GM18868 (cell line): ENCODE measurements at regions not wholly inside any gene's neighbourhood (a gene's known extent, or its start where the extent isn't known, plus 50 kb on each side); places are given as distances from the start of the nearest gene placed in this dataset.
"Not testable (repeated sequence)": the region's sequence is repeated elsewhere in the genome, so short reads cannot be mapped to it uniquely, and the experiment has no call there.

Source experiments
- ATAC-seq: cut with Tn5 transposase; IDR thresholded peaks from one replicate; pipeline ENCODE4 v1.9.1; 2021; ENCODE audit warnings: mild to moderate bottlenecking, moderate library complexity; ENCODE audit not compliant: unreplicated experiment

- ATAC-seq = not testable (repeated sequence)
Observed at GRCh38 chr19:28545397-28545796, 667.6 kb downstream of the UQCRFS1 start.

DNA sequence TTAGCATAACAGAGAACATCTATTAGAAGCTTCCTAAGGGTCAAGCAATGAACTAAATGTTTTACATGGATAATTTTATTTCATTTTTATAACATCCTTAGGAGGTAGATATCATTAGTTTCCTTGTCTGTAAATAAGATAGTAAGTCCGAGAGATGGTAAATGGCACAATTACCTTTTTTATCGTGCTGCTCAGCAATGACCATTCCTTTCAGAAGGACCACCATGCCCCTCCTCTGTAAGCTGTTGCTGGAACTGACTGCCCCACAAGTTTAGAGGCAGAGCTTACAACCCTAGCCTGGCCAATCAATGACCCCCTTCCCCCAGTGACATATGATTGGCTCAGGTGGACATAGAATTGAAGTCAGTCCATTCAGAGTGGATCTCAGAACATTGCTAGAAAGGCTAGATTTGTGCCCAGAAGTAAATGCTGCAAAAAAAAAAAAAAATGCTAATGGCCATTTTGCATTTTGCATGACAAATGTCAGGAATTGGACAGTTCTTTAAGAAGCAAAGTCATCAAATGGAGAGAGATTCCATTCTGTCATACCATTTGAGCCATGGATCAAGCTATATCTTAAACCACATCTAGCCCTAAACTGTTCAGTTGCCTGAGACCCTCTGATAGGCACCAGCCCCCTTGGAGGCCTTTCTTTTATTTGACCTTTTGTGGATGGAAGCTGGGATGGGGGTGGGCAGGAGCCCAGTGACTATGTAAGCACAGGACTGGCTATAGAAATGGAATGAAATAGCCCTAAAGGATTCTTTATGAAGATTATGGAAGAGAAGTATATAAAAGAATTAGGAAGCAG lies 668.3 kb downstream of the UQCRFS1 start:
- no peak for ATAC-seq

- ATAC-seq = no peak
Observed at GRCh38 chr19:28543244-28543776, 669.6 kb downstream of the UQCRFS1 start.

DNA sequence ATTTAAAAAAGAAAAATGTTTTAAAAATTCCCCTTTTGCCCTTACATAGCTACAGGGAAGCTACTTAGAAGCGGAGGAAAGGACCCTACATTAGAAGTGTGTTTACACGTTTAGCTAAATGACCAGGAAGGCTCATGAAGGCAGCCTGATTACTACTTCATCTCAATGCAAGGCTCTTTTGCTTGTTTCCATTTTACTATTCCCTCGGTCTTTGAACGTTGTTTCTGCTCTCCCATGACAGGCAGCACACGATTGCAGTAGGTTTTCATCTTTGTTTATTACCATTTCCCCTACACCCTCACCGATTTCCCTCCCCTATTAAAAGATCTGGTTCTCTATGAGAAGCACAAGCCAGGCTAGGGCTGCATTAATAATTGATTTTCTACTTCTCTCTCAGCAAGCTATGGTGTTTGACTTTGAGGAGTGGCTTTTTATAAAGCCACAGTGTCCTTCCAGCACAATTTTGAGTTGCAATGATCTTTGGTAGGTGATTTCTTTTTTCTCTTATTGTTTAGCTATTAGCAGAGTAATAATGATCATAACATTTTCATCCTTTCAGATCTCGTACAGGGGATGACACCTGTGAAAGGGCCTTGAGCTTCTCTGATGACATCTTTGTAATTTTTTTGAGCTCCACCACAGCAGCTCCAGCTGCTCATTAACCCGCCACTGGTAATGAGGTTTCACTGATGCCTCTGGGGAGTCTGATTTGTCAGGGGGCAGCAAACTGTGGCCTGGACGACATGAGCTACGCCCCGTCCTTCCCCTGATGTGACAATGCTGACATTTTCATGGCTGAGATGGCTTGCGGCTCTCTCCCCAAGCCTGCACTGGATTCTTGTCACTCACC lies 670.3 kb downstream of the UQCRFS1 start:
- no peak for ATAC-seq

DNA sequence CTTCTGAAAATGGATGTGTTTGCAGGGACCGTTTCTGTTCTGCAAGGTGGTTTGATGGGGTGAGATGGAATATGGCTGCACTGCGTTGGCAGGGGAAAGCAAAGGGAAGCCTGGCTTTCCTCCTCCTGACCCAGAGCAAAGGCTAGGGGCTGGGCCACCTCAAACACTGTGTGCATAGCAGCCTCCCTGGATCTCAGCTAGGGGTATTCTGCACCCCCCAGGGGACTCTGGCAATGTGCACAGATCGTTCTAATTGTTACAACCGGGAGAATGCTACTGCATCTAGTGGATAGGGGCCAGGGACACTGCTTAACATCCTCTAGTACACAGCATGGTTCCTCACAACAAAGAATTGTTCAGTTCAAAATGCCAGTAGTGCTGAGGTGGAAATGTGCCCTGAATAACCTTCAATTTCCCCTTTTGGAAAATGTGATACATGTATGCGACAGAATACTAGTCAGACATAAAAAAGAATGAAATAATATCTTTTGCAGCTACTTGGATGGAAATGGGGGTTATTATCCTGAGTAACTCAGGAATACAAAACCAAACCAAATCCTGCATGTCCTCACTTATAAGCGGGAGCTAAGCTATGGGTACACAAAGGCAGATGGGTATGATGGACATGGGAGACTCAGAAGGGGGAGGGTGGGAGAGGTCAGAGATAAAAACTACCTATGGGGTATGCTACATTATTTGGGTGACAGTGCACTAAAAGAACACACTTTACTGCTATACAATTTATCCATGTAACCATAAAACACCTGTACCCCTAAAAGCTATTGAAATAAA lies 671.2 kb downstream of the UQCRFS1 start:
- ATAC-seq = no peak

DNA sequence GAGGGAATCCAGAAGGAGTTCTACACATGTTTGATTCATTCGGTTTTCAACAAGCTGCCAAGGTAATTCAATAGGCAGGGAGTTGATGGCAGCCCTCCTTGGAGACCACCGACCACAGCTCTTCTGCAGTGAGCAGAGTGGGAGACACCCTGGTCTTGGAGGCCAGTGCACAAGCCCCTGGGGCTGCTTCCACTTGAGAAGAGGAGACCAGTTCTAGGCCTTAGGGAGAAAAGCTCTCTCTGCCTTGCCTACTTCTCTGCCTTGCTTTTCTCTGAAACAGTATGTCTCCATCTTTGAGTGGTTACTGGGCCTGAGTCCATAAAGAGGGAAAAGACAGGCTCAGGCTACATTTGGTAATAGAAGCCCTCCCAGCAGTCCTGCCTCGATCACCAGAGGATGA lies 671.9 kb downstream of the UQCRFS1 start:
- no peak for ATAC-seq

DNA sequence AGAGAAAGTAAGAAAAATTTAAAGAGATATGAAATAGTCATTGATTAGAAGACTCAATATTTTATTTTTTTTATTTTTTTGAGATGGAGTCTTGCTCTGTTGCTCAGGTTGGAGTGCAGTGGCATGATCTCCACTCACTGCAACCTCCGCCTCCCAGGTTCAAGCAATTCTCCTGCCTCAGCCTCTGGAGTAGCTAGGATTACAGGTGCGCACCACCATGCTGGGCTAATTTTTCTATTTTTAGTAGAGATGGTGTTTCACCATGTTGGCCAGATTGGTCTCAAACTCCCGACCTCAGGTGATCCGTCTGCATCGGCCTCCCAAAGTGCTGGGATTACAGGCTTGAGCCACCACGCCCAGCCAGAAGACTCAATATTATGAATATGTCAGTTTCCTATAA lies 672.6 kb downstream of the UQCRFS1 start:
- ATAC-seq = not testable (repeated sequence)

GRCh38 chr19:28539759-28540158 lies 673.2 kb downstream of the UQCRFS1 start:
- no peak for ATAC-seq

DNA sequence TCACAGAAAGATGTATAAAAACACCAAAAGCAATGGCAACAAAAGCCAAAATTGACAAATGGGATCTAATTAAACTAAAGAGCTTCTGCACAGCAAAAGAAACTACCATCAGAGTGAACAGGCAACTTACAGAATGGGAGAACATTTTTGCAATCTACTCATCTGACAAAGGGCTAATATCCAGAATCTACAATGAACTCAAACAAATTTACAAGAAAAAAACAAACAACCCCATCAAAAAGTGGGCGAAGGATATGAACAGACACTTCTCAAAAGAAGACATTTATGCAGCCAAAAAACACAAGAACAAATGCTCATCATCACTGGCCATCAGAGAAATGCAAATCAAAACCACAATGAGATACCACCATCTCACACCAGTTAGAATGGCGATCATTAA lies 674.4 kb downstream of the UQCRFS1 start:
- ATAC-seq = not testable (repeated sequence)

GRCh38 chr19:28537896-28538295 lies 675.1 kb downstream of the UQCRFS1 start:
- ATAC-seq = no peak

DNA sequence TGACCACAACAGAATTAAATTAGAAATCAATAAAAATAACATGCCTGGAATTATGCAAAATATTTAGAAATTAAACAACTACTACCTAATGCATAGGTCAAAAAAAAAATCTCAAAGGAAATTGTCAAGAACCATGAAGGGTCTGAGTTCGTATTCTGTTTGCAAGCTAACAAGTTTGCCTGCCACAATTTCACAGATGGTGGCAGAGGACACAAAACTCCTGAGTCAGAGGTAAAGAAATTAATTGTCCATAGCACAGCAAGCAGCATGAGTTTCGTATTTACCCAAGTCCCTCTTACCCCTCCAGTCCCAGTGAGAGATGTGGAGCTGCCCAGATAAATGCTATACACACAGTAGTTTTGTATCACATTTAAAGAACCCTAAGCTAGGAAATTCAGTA lies 675.9 kb downstream of the UQCRFS1 start:
- ATAC-seq = no peak

DNA sequence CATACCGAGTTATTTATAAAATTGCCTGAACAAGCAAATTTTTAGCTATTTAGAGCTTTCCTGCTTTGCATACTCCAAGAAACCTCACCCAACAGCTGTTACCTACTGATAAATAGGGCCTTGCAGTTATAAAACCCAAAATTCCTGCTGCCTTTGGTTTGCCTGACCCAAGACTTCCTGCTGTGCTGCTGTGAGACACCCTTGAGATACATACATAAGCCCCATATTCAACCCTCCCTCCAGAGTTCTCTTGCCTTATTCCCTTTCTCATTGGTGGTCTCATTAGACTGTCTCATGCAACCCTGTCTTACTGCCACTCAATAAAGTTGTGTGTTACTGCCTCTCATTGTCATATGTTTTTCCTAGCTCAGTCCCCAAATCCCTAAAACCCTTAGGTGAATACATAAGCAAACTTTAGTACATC lies 677.6 kb downstream of the UQCRFS1 start:
- no peak for ATAC-seq

DNA sequence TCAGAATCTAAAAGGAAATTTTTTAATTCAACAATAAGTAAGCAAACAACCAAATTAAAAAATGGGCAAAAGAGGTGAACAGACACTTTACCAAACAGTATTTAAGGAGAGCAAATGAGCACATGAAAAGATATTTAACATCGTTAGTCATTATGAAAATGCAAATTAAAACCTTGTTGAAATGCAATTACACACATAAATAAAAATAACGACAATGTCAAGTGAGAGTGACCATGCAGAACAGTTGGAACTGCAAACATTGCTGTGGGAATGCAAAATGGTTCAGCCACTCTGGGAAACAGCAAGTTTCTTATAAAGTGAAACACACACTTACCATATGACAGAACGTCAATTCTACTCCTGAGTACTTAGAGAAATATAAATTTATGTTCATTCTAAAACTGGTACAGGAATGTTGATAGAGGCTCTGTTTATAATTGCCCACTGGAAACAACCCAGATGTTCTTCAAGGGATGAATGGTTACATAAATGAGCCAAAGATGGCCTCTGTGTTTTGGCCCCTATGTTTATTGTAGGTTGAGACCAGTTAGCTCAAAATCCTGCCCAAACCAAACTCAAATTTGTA lies 678.1 kb downstream of the UQCRFS1 start:
- ATAC-seq = no peak

GRCh38 chr19:28532765-28533341 lies 680.1 kb downstream of the UQCRFS1 start:
- ATAC-seq = no peak

DNA sequence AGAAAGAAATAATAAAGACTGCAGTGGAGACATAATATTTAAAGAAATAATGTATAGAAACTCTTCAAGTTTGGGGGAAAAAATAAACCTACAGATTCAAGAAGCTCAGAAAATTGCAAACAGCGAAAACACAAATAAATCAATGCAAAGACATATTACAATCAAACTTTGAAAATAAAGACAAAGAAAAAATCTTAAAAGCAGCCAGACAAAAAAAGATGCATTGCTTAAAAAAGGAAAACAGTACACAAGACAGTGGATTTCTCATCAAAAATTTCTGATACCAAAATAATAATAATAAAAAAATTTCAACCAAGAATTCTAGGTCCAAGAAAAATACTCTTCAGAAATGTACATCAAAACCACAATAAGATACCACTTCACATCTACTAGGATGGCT lies 681.0 kb downstream of the UQCRFS1 start:
- no peak for ATAC-seq

GRCh38 chr19:28530406-28531035 lies 682.4 kb downstream of the UQCRFS1 start:
- no peak for ATAC-seq

- no peak for ATAC-seq
Observed at GRCh38 chr19:28526038-28526437, 686.9 kb downstream of the UQCRFS1 start.

DNA sequence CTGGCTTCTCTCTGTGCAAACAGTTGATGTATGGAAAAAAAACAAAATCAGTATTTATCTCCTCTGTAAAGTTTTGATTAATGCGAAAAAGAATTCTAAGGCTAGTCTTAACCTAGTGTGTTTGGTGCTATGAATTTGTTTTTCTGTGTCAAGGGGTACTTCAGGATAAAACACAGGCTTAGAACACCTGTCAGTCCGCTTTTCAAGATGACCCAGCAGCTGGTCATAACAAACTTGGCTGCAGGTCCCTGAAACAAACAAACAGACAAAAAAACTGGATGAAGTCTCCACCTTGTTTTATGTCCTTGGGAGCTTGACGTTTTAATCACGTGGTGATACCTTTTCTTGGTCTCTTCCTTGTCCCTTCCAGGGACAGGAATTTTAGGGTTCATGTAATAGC lies 689.3 kb downstream of the UQCRFS1 start:
- no peak for ATAC-seq

GRCh38 chr19:28522545-28522922 lies 690.4 kb downstream of the UQCRFS1 start:
- no peak for ATAC-seq
